AG09319 (cell line): ENCODE measurements at regions not wholly inside any gene's neighbourhood (a gene's known extent, or its start where the extent isn't known, plus 50 kb on each side); places are given as distances from the start of the nearest gene placed in this dataset.

Experiments
- DNase-seq: peaks from one replicate; pipeline ENCODE4 v3.0.0-alpha.2; 2010; ENCODE audit warnings: low read depth; ENCODE audit errors: extremely low read depth
- CTCF ChIP-seq: IDR thresholded peaks from 2 replicates; pipeline ENCODE4 v1.5.1; 2011; ENCODE audit warnings: low read depth, mild to moderate bottlenecking, inconsistent platforms, low read length, moderate library complexity

GRCh38 chr5:105688227-105688792 lies 1982.4 kb downstream of the EFNA5 start:
- DNase-seq, result no peak
- no peak for TF ChIP-seq CTCF

DNA sequence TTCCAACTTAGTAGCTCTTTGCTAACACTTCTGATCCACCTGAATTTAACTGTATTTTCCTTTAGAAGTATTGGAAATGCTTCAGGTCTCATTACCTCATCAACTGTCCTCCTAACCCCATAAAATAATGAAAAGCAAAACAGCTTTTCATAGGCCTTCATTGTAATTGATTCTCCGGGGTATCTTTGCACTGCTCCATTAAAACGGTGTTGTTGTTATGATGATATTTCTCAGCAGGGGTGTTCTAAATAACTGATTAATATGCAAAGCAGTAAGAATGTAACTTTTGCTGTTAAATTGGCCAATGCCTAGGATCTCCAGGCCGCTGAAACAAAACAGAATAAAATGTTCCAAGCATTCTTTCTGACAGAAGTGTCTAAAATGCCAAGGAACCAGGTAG lies 1983.2 kb downstream of the EFNA5 start:
- TF ChIP-seq CTCF, result no peak
- no peak for DNase-seq

DNA sequence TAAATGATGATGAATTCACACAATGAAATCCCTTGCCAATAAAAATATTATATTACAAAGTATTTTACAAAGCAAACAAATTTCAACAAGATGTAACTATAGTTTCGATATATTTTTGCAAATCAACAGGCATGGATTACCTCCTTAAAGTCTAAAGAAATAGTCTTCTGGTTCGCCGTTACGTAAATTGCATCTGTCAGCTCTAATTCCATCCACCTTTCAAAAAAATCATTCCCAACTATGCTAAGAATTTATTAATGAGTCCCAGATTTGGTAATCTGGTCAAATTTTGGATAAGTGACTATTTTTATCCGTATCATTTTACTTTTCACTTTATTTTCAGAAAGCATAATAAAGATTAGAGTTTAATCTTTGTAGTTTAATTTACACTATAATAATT lies 1984.9 kb downstream of the EFNA5 start:
- no peak for DNase-seq
- no peak for TF ChIP-seq CTCF

DNA sequence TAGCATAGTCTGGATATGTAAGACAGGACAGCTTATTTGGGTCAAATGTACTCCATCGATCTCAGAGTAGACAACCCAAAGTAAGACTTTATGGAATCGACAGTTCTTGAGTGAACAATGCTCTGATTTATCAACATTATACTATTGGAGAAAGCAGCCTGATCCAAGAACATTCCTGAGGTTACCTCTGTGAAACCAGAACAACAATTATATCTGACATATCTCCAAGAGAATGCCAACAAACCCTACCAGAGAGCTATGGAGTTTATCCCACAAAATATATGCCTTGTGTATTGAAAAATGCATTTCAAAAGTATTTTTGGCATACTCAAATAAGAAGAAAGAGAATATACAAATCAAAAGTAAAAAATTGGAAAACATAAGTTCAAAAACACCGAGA lies 1985.9 kb downstream of the EFNA5 start:
- no peak for DNase-seq
- no peak for TF ChIP-seq CTCF

- DNase-seq, result no peak
- TF ChIP-seq CTCF, result no peak
These were observed 1989.8 kb downstream of the EFNA5 start for GRCh38 chr5:105680858-105681475.

GRCh38 chr5:105677291-105677690 lies 1993.4 kb downstream of the EFNA5 start:
- no peak for TF ChIP-seq CTCF
- no peak for DNase-seq

GRCh38 chr5:105670596-105670995 lies 2000.1 kb downstream of the EFNA5 start:
- no peak for TF ChIP-seq CTCF
- DNase-seq, result no peak
